ENCODE measurements at regions not wholly inside any gene's neighbourhood (a gene's known extent, or its start where the extent isn't known, plus 50 kb on each side); places are given as distances from the start of the nearest gene placed in this dataset.

DNA sequence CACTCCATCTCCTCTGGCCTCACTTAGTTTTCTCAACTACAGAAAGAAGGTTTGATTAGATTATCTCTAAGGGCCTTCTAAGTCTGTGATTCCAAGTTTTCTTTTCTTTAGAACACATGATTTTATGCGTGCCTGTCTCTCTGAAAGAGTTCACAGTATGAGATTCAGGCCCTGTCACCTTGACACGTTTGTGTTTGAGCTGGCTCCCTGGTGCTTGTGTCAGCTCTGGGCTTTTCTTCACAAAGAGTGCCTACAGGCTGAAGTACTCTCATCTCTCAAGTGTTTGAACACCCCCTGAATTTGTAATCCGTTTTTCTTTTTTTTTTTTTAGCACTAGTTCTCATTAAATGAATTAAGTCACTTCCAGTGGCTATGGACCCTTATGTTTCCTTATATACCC lies 306.9 kb upstream of the C9orf72 start:
- no peaks in the 10 kb centered on the region for H3K27me3 ChIP-seq
- intact Hi-C loops (cut with DNase I), result no loop called here

GRCh38 chr9:27880635-27881034 lies 307.4 kb upstream of the C9orf72 start:
- no peaks in the 10 kb centered on the region for H3K36me3 ChIP-seq
- no peak for TF ChIP-seq CTCF (IDR thresholded peaks at IDR 0.05)
- no peak overlapping the region for H3K9ac ChIP-seq (ENCODE audit: low read depth in 2 of 2, low read length in 2 of 2)
- no peaks in the 10 kb centered on the region for H3K27me3 ChIP-seq
- no peaks in the 10 kb centered on the region for H3K9me3 ChIP-seq
- no peaks in the 10 kb centered on the region for H3K4me1 ChIP-seq
- no peak overlapping the region for H3K27ac ChIP-seq
- H3K4me3 ChIP-seq, result no peak overlapping the region
- intact Hi-C loops (cut with DNase I), result no loop called here
- no peak for DNase-seq

More for the DNA sequence above, 306.9 kb upstream of the C9orf72 start:
- Histone ChIP-seq H3K9me3 (no peaks in the 10 kb centered on the region), H3K36me3 (no peaks in the 10 kb centered on the region), H3K4me3 (no peak overlapping the region), H3K9ac (ENCODE audit: low read depth in 2 of 2, low read length in 2 of 2) (no peak overlapping the region), H3K27ac (no peak overlapping the region), H3K4me1 (no peaks in the 10 kb centered on the region)
- DNase-seq, result no peak
- TF ChIP-seq CTCF (IDR thresholded peaks at IDR 0.05), result no peak

DNA sequence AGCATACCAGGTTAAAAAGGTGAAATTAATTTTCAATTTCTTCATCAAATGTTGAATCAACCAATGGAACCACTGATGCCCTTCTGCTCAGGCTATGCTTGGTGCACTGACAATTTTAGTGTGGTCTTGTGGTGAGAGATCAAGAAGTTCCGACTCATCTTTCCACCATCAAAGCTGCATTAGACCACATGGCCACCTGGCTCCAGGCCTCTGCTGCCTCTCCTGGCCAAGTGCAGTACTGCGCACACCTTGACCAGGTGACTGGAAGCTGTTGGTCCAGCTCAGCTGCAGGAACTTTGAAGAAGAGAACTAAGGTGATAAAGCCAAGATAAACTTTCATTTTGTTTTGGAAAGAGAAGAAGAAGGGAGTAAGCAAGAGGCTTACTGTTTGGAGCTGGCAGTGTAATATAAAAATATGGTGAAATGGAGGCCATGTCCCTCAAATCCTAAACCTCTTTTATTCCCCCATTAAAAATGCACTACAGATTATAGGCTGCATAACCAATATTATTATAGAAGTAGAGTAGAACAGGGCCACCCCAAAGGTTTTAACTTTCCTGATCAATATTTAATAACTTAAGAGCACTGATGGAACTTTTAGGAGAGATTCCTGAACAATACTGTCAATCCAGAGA lies 315.5 kb upstream of the C9orf72 start:
- Histone ChIP-seq H3K36me3 (no peaks in the 10 kb centered on the region), H3K9me3 (no peaks in the 10 kb centered on the region), H3K27ac (no peak overlapping the region), H3K4me1 (no peaks in the 10 kb centered on the region), H3K9ac (ENCODE audit: low read depth in 2 of 2, low read length in 2 of 2) (no peak overlapping the region), H3K27me3 (no peaks in the 10 kb centered on the region), H3K4me3 (no peak overlapping the region)
- DNase-seq, result peak; percentile 56
- intact Hi-C loops (cut with DNase I), result no loop called here
- peak; percentile 67 for TF ChIP-seq CTCF (IDR thresholded peaks at IDR 0.05)

DNA sequence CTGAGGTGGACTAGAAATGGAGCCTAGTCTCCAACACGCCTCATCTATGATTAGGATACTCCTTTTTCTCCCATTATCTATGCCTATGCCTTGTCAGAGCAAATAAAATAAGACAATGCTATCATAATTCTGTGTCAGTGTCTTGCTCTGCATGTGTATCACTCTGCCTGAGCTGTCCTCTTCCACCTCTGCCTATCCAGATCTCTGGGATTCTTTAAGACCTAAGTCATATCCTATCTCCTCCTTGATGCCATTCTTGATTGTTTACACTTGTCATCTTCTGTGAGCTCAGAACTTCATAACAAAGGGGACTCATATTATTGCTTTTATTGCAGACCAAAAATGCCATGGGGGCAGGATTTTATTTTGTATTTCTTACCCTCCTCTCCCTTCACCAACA lies 351.2 kb upstream of the C9orf72 start:
- no peak overlapping the region for H3K9ac ChIP-seq (ENCODE audit: low read depth in 2 of 2, low read length in 2 of 2)
- intact Hi-C loops (cut with DNase I), result no loop called here

GRCh38 chr9:27925815-27926214 lies 352.5 kb upstream of the C9orf72 start:
- no peak for DNase-seq
- no peak overlapping the region for H3K9ac ChIP-seq (ENCODE audit: low read depth in 2 of 2, low read length in 2 of 2)
- no peak overlapping the region for H3K4me3 ChIP-seq
- no peak overlapping the region for H3K27ac ChIP-seq
- intact Hi-C loops (cut with DNase I), result no loop called here
- no peaks in the 10 kb centered on the region for H3K27me3 ChIP-seq
- H3K4me1 ChIP-seq, result no peaks in the 10 kb centered on the region
- H3K9me3 ChIP-seq, result no peaks in the 10 kb centered on the region
- no peak for TF ChIP-seq CTCF (IDR thresholded peaks at IDR 0.05)
- no peaks in the 10 kb centered on the region for H3K36me3 ChIP-seq

More for the DNA sequence above, 351.2 kb upstream of the C9orf72 start:
- Histone ChIP-seq H3K27ac (no peak overlapping the region), H3K9me3 (no peaks in the 10 kb centered on the region), H3K27me3 (no peaks in the 10 kb centered on the region), H3K4me1 (no peaks in the 10 kb centered on the region), H3K4me3 (no peak overlapping the region), H3K36me3 (no peaks in the 10 kb centered on the region)
- DNase-seq, result no peak
- TF ChIP-seq CTCF (IDR thresholded peaks at IDR 0.05), result no peak
